H9 (cell line): ENCODE measurements at regions not wholly inside any gene's neighbourhood (a gene's known extent, or its start where the extent isn't known, plus 50 kb on each side); places are given as distances from the start of the nearest gene placed in this dataset.
A peak's percentile ranks its signal among the peaks of the same experiment; 100 is the strongest.

Experiments
- DNase-seq: peaks from one replicate; pipeline ENCODE4 v3.0.0-alpha.2; 2017
- H2AFZ ChIP-seq: one replicate; pipeline ENCODE4 v1.6.1; 2013; ENCODE audit warnings: mild to moderate bottlenecking, low read length, control low read depth, moderate library complexity
- H2AK5ac ChIP-seq: 2 replicates; pipeline ENCODE4 v1.6.1; 2013; ENCODE audit warnings: low read length, control low read depth, mixed read lengths; ENCODE audit not compliant: insufficient read length
- H2BK120ac ChIP-seq: one replicate; pipeline ENCODE4 v1.6.1; 2013; ENCODE audit warnings: low read depth, mild to moderate bottlenecking, low read length, control low read depth, inconsistent platforms; ENCODE audit not compliant: poor library complexity, severe bottlenecking
- H2BK12ac ChIP-seq: 2 replicates; pipeline ENCODE4 v1.6.1; 2013; ENCODE audit warnings: low read length, control low read depth, mixed read lengths, low read depth; ENCODE audit not compliant: insufficient read length
- H2BK15ac ChIP-seq: 2 replicates; pipeline ENCODE4 v1.6.1; 2013; ENCODE audit warnings: low read depth, low read length, control low read depth
- H2BK20ac ChIP-seq: one replicate; pipeline ENCODE4 v1.6.1; 2013; ENCODE audit warnings: low read depth, mild to moderate bottlenecking, low read length, control low read depth, inconsistent platforms; ENCODE audit not compliant: poor library complexity, severe bottlenecking
- H2BK5ac ChIP-seq: 2 replicates; pipeline ENCODE4 v1.6.1; 2013; ENCODE audit warnings: low read length, control low read depth, mixed read lengths; ENCODE audit not compliant: insufficient read length
- H3K14ac ChIP-seq: 2 replicates; pipeline ENCODE4 v1.6.1; 2013; ENCODE audit warnings: low read length, control low read depth; ENCODE audit not compliant: insufficient read depth
- H3K18ac ChIP-seq: 2 replicates; pipeline ENCODE4 v1.6.1; 2013; ENCODE audit warnings: low read depth, mild to moderate bottlenecking, mixed read lengths, low read length, control low read depth; ENCODE audit not compliant: insufficient read length
- H3K23ac ChIP-seq: 2 replicates; pipeline ENCODE4 v1.6.1; 2013; ENCODE audit warnings: low read length, control low read depth, mixed read lengths, low read depth; ENCODE audit not compliant: insufficient read length
- H3K23me2 ChIP-seq: 2 replicates; pipeline ENCODE4 v1.6.1; 2013; ENCODE audit warnings: low read depth, mild to moderate bottlenecking, mixed read lengths, low read length, control low read depth; ENCODE audit not compliant: insufficient read length, poor library complexity, severe bottlenecking
- H3K27ac ChIP-seq: 2 replicates; pipeline ENCODE4 v1.5.1; 2013; ENCODE audit warnings: low read length, control low read depth, mixed read lengths, low read depth; ENCODE audit not compliant: insufficient read length
- H3K27me3 ChIP-seq: 2 replicates; pipeline ENCODE4 v1.6.1; 2013; ENCODE audit warnings: low read length, control low read depth, inconsistent platforms; ENCODE audit not compliant: insufficient read depth
- H3K4ac ChIP-seq: 2 replicates; pipeline ENCODE4 v1.6.1; 2013; ENCODE audit warnings: low read depth, mild to moderate bottlenecking, control low read depth, inconsistent platforms, low read length, moderate library complexity
- H3K4me1 ChIP-seq: 2 replicates; pipeline ENCODE4 v1.6.1; 2013; ENCODE audit warnings: low read length, control low read depth, inconsistent platforms; ENCODE audit not compliant: insufficient read depth
- H3K4me2 ChIP-seq: 2 replicates; pipeline ENCODE4 v1.6.1; 2013; ENCODE audit warnings: low read length, control low read depth, mixed read lengths; ENCODE audit not compliant: insufficient read length, insufficient read depth
- H3K56ac ChIP-seq: 2 replicates; pipeline ENCODE4 v1.6.1; 2013; ENCODE audit warnings: low read depth, mild to moderate bottlenecking, mixed read lengths, low read length, control low read depth; ENCODE audit not compliant: insufficient read length
- H3K79me1 ChIP-seq: 2 replicates; pipeline ENCODE4 v1.6.1; 2013; ENCODE audit warnings: low read depth, mild to moderate bottlenecking, moderate library complexity, low read length, control low read depth, inconsistent platforms; ENCODE audit not compliant: insufficient read depth, poor library complexity, severe bottlenecking
- H3K79me2 ChIP-seq: 2 replicates; pipeline ENCODE4 v1.6.1; 2013; ENCODE audit warnings: low read length, control low read depth, inconsistent platforms; ENCODE audit not compliant: insufficient read depth
- H3K9ac ChIP-seq: 2 replicates; pipeline ENCODE4 v1.6.1; 2013; ENCODE audit warnings: low read length, control low read depth, mixed read lengths; ENCODE audit not compliant: insufficient read length; ENCODE audit errors: extremely low read depth
- H3K9me3 ChIP-seq: one replicate; pipeline ENCODE4 v1.6.1; 2013; ENCODE audit warnings: low read depth, low read length, inconsistent platforms; ENCODE audit not compliant: control insufficient read depth
- H3T11ph ChIP-seq: one replicate; pipeline ENCODE4 v1.6.1; 2013; ENCODE audit warnings: mild to moderate bottlenecking, low read length, control low read depth, inconsistent platforms
- H4K20me1 ChIP-seq: one replicate; pipeline ENCODE4 v1.6.1; 2013; ENCODE audit not compliant: control insufficient read depth, insufficient read length, insufficient read depth
- H4K5ac ChIP-seq: 2 replicates; pipeline ENCODE4 v1.6.1; 2013; ENCODE audit warnings: low read depth, mild to moderate bottlenecking, mixed read lengths, low read length, control low read depth; ENCODE audit not compliant: insufficient read length
- H4K8ac ChIP-seq: replicated peaks from 2 replicates; pipeline ENCODE4 v1.6.1; 2013; ENCODE audit warnings: low read length, control low read depth, mixed read lengths, low read depth; ENCODE audit not compliant: insufficient read length
- H4K91ac ChIP-seq: 2 replicates; pipeline ENCODE4 v1.6.1; 2013; ENCODE audit warnings: low read depth, mild to moderate bottlenecking, moderate library complexity, mixed read lengths, low read length, control low read depth; ENCODE audit not compliant: insufficient read length
- H3K27ac Mint-ChIP-seq, 3 experiments: 2 replicates in 2 of 3; 3 replicates in 1 of 3; pipeline ENCODE4 v1.8.0; 2020 to 2021; ENCODE audit warnings: mixed read lengths in 3 of 3, mild to moderate bottlenecking in 1 of 3, moderate library complexity in 1 of 3
- H3K27me3 Mint-ChIP-seq: 2 replicates; pipeline ENCODE4 v1.8.0; 2021; ENCODE audit warnings: low read depth, mild to moderate bottlenecking, moderate library complexity, mixed read lengths
- H3K36me3 Mint-ChIP-seq, 3 experiments: 2 replicates in 2 of 3; 3 replicates in 1 of 3; pipeline ENCODE4 v1.8.0; 2020 to 2021; ENCODE audit warnings: low read depth in 3 of 3, mixed read lengths in 3 of 3; ENCODE audit not compliant: insufficient read depth in 1 of 3
- H3K4me1 Mint-ChIP-seq, 2 experiments: 2 replicates each; pipeline ENCODE4 v1.8.0; 2020; ENCODE audit warnings: mixed read lengths in 2 of 2
- H3K4me3 Mint-ChIP-seq, 2 experiments: 2 replicates in 1 of 2; 3 replicates in 1 of 2; pipeline ENCODE4 v1.8.0; 2020 to 2021; ENCODE audit warnings: mild to moderate bottlenecking in 2 of 2, mixed read lengths in 2 of 2, moderate library complexity in 1 of 2
- H3K9me3 Mint-ChIP-seq, 2 experiments: 2 replicates in 1 of 2; 3 replicates in 1 of 2; pipeline ENCODE4 v1.8.0; 2020; ENCODE audit warnings: mild to moderate bottlenecking in 2 of 2, mixed read lengths in 2 of 2, moderate library complexity in 1 of 2
- WGBS: extraction: QIAGEN DNeasy Blood & Tissue Kit; methylation state at CpG from one replicate; pipeline ENCODE4 v1.1.7; 2013; ENCODE audit warnings: missing lambda C conversion rate, low lambda C conversion rate, mixed read lengths; ENCODE audit not compliant: insufficient read length; ENCODE audit errors: extremely low coverage; 5-methylcytosine and 5-hydroxymethylcytosine counted together
- TF ChIP-seq, protein P1 (sequence below): fragments of 200-600 bp; sonication (generic); conservative IDR thresholded peaks from 3 replicates; pipeline ENCODE4 v1.8.0; 2021; ENCODE audit warnings: antibody characterized with exemption, mild to moderate bottlenecking

DNA sequence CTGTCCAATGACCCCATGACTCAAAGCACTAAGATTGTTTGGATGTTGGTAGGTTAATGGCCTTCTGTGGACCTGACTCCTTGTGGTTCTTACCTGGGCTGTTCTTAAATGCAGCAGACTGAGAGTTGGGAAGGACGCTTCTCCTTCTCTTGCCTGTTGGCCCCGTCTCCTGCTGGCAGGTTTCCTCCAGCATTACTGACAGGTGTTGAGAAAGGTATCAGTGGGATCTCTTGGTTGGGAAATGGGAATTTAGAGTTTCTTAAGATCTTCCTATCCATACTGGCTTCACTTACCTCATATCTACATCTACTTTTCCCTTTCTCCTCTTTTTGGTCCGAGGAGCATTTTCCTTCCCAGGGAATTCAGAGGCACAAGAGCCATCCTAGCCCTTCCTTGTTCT lies 57.9 kb downstream of the TET3 start:
- Histone ChIP-seq H2BK120ac (no peak overlapping the region), H3K4me1 (peaks cover 9% of the 10 kb centered on the region; the same call in 1 of the 2 replicates), H3K79me2 (no peaks in the 10 kb centered on the region; the same call in 1 of the 2 replicates), H3K9me3 (no peaks in the 10 kb centered on the region), H3K79me1 (no peaks in the 10 kb centered on the region), H2BK20ac (no peak overlapping the region), H3K56ac (no peak overlapping the region), H3T11ph (no peak overlapping the region), H2BK5ac (no peak overlapping the region), H2AFZ (no peak overlapping the region), H3K4me2 (no peak overlapping the region), H3K27me3 (no peaks in the 10 kb centered on the region), H3K27ac (no peak overlapping the region), H2BK12ac (no peak overlapping the region), H3K14ac (no peak overlapping the region), H3K9ac (no peak overlapping the region), H3K18ac (no peak overlapping the region), H4K5ac (no peak overlapping the region), H4K91ac (no peak overlapping the region), H3K23me2 (no peaks in the 10 kb centered on the region), H3K4ac (no peak overlapping the region), H2AK5ac (no peak overlapping the region), H3K23ac (no peak overlapping the region), H4K20me1 (no peaks in the 10 kb centered on the region), H4K8ac (no peak overlapping the region), H2BK15ac (no peak overlapping the region)
- H3K4me3 Mint-ChIP-seq, result no peak overlapping the region
- WGBS, result no CpG with 5 or more reads among the region's 3 CpGs
- no peaks in the 10 kb centered on the region for H3K9me3 Mint-ChIP-seq
- TF ChIP-seq, protein P1, sequence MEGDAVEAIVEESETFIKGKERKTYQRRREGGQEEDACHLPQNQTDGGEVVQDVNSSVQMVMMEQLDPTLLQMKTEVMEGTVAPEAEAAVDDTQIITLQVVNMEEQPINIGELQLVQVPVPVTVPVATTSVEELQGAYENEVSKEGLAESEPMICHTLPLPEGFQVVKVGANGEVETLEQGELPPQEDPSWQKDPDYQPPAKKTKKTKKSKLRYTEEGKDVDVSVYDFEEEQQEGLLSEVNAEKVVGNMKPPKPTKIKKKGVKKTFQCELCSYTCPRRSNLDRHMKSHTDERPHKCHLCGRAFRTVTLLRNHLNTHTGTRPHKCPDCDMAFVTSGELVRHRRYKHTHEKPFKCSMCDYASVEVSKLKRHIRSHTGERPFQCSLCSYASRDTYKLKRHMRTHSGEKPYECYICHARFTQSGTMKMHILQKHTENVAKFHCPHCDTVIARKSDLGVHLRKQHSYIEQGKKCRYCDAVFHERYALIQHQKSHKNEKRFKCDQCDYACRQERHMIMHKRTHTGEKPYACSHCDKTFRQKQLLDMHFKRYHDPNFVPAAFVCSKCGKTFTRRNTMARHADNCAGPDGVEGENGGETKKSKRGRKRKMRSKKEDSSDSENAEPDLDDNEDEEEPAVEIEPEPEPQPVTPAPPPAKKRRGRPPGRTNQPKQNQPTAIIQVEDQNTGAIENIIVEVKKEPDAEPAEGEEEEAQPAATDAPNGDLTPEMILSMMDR, result no peak
- no peak for DNase-seq
- no peaks in the 10 kb centered on the region for H3K27me3 Mint-ChIP-seq
- peaks cover 8 to 13% (median 10%) of the 10 kb centered on the region in 3 experiments; a peak in 6 of 7 replicates for H3K36me3 Mint-ChIP-seq
- peaks cover 29 to 38% of the 10 kb centered on the region in 2 experiments for H3K4me1 Mint-ChIP-seq
- H3K27ac Mint-ChIP-seq, result peak overlapping the region in 1 of 3 experiments; percentile 60; a peak in 1 of 7 replicates
